ENCODE measurements at regions not wholly inside any gene's neighbourhood (a gene's known extent, or its start where the extent isn't known, plus 50 kb on each side); places are given as distances from the start of the nearest gene placed in this dataset.

GRCh38 chr16:86668136-86668910 is 90.0 kb downstream of the FOXL1 start:
- POLR2A ChIA-PET, result interaction anchor here (0.6 kb wide), 1 partner anchor 1258 kb away, joined by 3 read pairs; no protein-coding TSS in a partner anchor
- intact Hi-C loops (cut with micrococcal nuclease; ENCODE audit: unreplicated experiment), result no loop called here
- H3K4me3 ChIP-seq (ENCODE audit: low read depth, low read length, poor library complexity, severe bottlenecking), result no peak overlapping the region
- no peaks in the 10 kb centered on the region for H3K9me3 ChIP-seq (ENCODE audit: low read length)
- CTCF ChIA-PET (ENCODE audit: unreplicated experiment), result no interaction called here
- H3K9me2 ChIP-seq (ENCODE audit: insufficient read depth, low read length), result no peaks in the 10 kb centered on the region
- no peak overlapping the region for H3K27ac ChIP-seq (ENCODE audit: low read depth, low read length, poor library complexity, severe bottlenecking)
- H3K4me2 ChIP-seq (ENCODE audit: low read length), result no peak overlapping the region
- H2AFZ ChIP-seq (ENCODE audit: low read length), result no peak overlapping the region
- BruUV-seq (replicated peaks), result no TSS peak
- no peaks in the 10 kb centered on the region for H3K36me3 ChIP-seq (ENCODE audit: insufficient read depth, low read length)
- TF ChIP-seq CTCF (conservative IDR thresholded peaks at IDR 0.05; ENCODE audit: low read length), result no peak
- no peak for TF ChIP-seq EZH2phosphoT487 (IDR thresholded peaks at IDR 0.05; ENCODE audit: borderline replicate concordance, low read depth, low read length)
- DNase-seq (ENCODE audit: low spot score), result no peak
- no peaks in the 10 kb centered on the region for H4K20me1 ChIP-seq (ENCODE audit: insufficient read depth, low read length)
- H3K79me2 ChIP-seq (ENCODE audit: insufficient read depth, low read depth, low read length), result no peaks in the 10 kb centered on the region
- H3K4me1 ChIP-seq (ENCODE audit: insufficient read depth, low read length, poor library complexity, severe bottlenecking), result peaks cover 9% of the 10 kb centered on the region

GRCh38 chr16:86669285-86669805 is 91.0 kb downstream of the FOXL1 start:
- H3K36me3 ChIP-seq (ENCODE audit: insufficient read depth, low read length), result no peaks in the 10 kb centered on the region
- intact Hi-C loops (cut with micrococcal nuclease; ENCODE audit: unreplicated experiment), result no loop called here
- no peaks in the 10 kb centered on the region for H4K20me1 ChIP-seq (ENCODE audit: insufficient read depth, low read length)
- peaks cover 9% of the 10 kb centered on the region for H3K4me1 ChIP-seq (ENCODE audit: insufficient read depth, low read length, poor library complexity, severe bottlenecking)
- no peak for DNase-seq (ENCODE audit: low spot score)
- no peak overlapping the region for H3K4me3 ChIP-seq (ENCODE audit: low read depth, low read length, poor library complexity, severe bottlenecking)
- ChIA-PET CTCF (ENCODE audit: unreplicated experiment) (no interaction called here), POLR2A (no interaction called here)
- no peak overlapping the region for H3K4me2 ChIP-seq (ENCODE audit: low read length)
- H2AFZ ChIP-seq (ENCODE audit: low read length), result no peak overlapping the region
- H3K9me3 ChIP-seq (ENCODE audit: low read length), result no peaks in the 10 kb centered on the region
- TF ChIP-seq EZH2phosphoT487 (IDR thresholded peaks at IDR 0.05; ENCODE audit: borderline replicate concordance, low read depth, low read length) (no peak), CTCF (conservative IDR thresholded peaks at IDR 0.05; ENCODE audit: low read length) (no peak)
- no TSS peak for BruUV-seq (replicated peaks)
- H3K27ac ChIP-seq (ENCODE audit: low read depth, low read length, poor library complexity, severe bottlenecking), result no peak overlapping the region
- H3K79me2 ChIP-seq (ENCODE audit: insufficient read depth, low read depth, low read length), result no peaks in the 10 kb centered on the region
- no peaks in the 10 kb centered on the region for H3K9me2 ChIP-seq (ENCODE audit: insufficient read depth, low read length)

Data from OCI-LY7 (cell line).